ENCODE measurements at regions not wholly inside any gene's neighbourhood (a gene's known extent, or its start where the extent isn't known, plus 50 kb on each side); places are given as distances from the start of the nearest gene placed in this dataset.

DNA sequence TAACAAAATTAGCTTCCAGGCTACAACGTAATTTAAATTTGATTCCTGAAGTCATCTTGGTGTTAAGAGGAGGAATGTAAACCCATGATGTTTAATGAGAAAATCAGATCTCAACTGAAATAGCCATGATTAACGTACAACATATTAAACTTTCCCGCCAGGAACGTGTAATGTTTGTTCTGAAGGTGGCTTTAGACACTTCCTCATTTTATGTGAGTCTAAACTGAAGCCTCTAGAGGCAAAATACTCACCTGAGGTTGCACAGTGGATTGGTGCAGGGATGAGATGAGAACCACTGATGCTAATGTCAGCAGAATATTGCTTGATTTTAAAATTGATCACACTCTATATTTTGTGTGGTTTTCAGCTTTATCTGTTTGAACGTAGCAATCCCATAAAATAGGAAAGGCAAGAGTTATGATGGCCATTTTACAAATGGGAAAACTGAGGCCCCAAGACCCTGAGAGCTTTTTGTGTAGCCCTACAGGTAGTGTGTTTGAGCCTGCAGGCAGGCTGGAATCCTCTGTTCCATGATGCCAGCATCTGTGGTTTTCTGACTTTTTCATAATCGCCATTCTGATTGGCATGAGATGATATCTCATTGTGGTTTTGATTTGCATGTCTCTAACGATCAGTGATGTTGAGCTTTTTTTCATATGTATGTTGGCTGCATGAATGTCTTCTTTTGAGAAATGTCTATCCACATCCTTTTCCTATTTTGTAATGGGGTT, 243.7 kb upstream of the BMPER start:
- no peaks in the 10 kb centered on the region for H3K36me3 Mint-ChIP-seq (ENCODE audit: unreplicated experiment)
- no peaks in the 10 kb centered on the region for H3K9me3 Mint-ChIP-seq (ENCODE audit: unreplicated experiment)
- TF ChIP-seq, protein P1, sequence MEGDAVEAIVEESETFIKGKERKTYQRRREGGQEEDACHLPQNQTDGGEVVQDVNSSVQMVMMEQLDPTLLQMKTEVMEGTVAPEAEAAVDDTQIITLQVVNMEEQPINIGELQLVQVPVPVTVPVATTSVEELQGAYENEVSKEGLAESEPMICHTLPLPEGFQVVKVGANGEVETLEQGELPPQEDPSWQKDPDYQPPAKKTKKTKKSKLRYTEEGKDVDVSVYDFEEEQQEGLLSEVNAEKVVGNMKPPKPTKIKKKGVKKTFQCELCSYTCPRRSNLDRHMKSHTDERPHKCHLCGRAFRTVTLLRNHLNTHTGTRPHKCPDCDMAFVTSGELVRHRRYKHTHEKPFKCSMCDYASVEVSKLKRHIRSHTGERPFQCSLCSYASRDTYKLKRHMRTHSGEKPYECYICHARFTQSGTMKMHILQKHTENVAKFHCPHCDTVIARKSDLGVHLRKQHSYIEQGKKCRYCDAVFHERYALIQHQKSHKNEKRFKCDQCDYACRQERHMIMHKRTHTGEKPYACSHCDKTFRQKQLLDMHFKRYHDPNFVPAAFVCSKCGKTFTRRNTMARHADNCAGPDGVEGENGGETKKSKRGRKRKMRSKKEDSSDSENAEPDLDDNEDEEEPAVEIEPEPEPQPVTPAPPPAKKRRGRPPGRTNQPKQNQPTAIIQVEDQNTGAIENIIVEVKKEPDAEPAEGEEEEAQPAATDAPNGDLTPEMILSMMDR (IDR thresholded peaks at IDR 0.05; ENCODE audit: partially characterized antibody, unreplicated experiment), result no peak
- H3K4me1 Mint-ChIP-seq (ENCODE audit: low read depth, unreplicated experiment), result peaks cover 5% of the 10 kb centered on the region
- no peak overlapping the region for H3K27ac Mint-ChIP-seq (ENCODE audit: unreplicated experiment)
- no peak for DNase-seq
- no peak overlapping the region for H3K4me3 Mint-ChIP-seq (ENCODE audit: unreplicated experiment)
- H3K27me3 Mint-ChIP-seq (ENCODE audit: unreplicated experiment), result peaks cover 2% of the 10 kb centered on the region

DNA sequence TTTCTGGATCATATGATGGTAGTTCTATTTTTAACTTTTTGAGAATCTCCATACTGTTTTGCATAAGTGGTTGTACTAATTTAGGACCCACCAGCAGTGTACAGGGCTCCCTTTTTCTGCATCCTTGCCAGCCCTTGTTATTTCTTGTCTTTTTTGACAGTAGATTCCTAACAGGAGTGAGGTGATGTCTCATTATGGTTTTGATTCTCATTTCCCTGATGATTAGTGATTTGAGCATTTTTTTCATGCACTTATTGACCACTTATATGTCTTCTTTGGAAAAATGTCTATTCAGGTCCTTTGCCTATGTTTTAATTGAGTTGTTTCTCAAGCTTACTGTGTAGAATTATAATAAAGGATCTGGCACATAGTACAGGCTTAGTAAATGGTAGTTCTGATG, 238.8 kb upstream of the BMPER start:
- H3K27me3 Mint-ChIP-seq (ENCODE audit: unreplicated experiment), result peaks cover 4% of the 10 kb centered on the region
- no peaks in the 10 kb centered on the region for H3K9me3 Mint-ChIP-seq (ENCODE audit: unreplicated experiment)
- H3K27ac Mint-ChIP-seq (ENCODE audit: unreplicated experiment), result no peak overlapping the region
- DNase-seq, result no peak
- TF ChIP-seq, protein P1 (IDR thresholded peaks at IDR 0.05; ENCODE audit: partially characterized antibody, unreplicated experiment), result no peak
- no peaks in the 10 kb centered on the region for H3K36me3 Mint-ChIP-seq (ENCODE audit: unreplicated experiment)
- no peak overlapping the region for H3K4me3 Mint-ChIP-seq (ENCODE audit: unreplicated experiment)
- peaks cover 7% of the 10 kb centered on the region for H3K4me1 Mint-ChIP-seq (ENCODE audit: low read depth, unreplicated experiment)

DNA sequence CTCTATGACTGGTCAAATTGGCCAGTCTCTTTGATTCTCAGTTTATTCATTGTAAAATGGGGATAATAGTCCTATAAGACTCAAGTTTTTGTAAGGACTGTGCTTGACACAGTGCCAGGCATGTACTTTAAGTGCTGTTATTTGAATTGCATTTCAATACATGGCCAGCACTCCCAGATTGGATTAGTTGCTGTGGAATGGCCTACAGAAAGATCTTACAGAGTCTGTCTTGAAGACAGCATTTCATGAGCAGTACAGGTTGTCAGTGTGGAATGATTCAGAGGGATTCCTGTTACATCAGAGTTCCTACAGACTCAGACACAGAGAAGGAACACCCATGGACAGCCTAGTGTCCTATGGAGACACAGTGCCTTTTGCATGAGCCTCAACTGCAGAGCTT, 238.1 kb upstream of the BMPER start:
- no peaks in the 10 kb centered on the region for H3K9me3 Mint-ChIP-seq (ENCODE audit: unreplicated experiment)
- peaks cover 4% of the 10 kb centered on the region for H3K27me3 Mint-ChIP-seq (ENCODE audit: unreplicated experiment)
- TF ChIP-seq, protein P1 (IDR thresholded peaks at IDR 0.05; ENCODE audit: partially characterized antibody, unreplicated experiment), result no peak
- DNase-seq, result no peak
- no peak overlapping the region for H3K27ac Mint-ChIP-seq (ENCODE audit: unreplicated experiment)
- peaks cover 7% of the 10 kb centered on the region for H3K4me1 Mint-ChIP-seq (ENCODE audit: low read depth, unreplicated experiment)
- H3K4me3 Mint-ChIP-seq (ENCODE audit: unreplicated experiment), result no peak overlapping the region
- no peaks in the 10 kb centered on the region for H3K36me3 Mint-ChIP-seq (ENCODE audit: unreplicated experiment)

DNA sequence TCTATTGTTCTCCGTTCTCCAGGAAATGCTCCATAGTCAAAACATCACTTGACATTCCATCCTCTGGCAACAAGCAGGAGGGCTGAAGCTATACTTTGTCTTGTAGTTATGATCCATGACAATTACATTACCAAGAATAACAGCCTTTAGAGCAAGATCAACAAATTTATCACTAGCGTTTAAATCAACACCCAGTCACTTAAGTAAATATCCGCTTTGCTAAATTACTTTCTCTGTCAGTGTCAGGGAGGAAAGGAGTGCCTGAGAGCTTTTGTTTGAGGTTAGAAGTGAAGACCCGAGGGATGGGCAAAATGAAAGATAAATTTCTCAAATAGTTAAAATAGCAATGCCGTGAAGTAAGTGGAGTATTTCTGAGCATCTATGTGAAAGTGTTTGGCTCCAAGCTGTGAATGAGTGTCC, 236.1 kb upstream of the BMPER start:
- Mint-ChIP-seq H3K4me1 (ENCODE audit: low read depth, unreplicated experiment) (peaks cover 2% of the 10 kb centered on the region), H3K27ac (ENCODE audit: unreplicated experiment) (no peak overlapping the region), H3K9me3 (ENCODE audit: unreplicated experiment) (no peaks in the 10 kb centered on the region), H3K36me3 (ENCODE audit: unreplicated experiment) (no peaks in the 10 kb centered on the region), H3K4me3 (ENCODE audit: unreplicated experiment) (no peak overlapping the region), H3K27me3 (ENCODE audit: unreplicated experiment) (peaks cover 2% of the 10 kb centered on the region)
- TF ChIP-seq, protein P1 (IDR thresholded peaks at IDR 0.05; ENCODE audit: partially characterized antibody, unreplicated experiment), result no peak
- DNase-seq, result no peak

DNA sequence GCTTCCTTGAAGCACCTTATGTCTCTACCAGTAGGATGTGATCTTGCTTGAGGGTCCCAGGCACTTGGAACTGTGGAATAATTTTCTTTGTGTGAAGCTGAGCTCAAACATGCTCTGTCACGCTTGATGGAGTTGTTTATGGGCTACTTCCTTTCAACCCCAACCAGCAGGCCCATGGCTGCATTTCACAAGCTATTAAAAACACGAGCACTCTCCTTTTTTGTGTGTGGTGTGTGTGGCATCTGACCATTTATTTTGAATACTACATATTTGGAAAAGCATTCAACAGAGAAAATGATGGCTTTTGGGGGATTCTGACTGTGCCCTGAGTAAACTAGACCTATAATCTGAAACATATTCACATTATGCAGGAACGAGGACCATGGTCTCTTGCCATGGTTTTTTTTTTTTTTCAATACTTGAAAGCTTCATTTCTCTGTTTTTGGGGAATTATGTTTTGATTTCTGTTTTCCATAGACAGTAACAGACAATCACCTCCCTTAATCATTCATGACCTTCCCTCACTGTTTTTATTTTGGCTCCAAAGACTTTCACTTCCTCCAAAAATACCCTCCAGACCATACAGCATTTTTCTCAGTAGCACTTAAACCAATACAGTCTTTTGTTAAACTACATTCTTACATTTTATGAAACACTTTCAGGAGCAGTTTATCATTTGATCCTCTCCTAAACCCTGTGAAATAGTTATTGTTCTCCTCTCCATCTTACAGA, 233.6 kb upstream of the BMPER start:
- TF ChIP-seq, protein P1 (IDR thresholded peaks at IDR 0.05; ENCODE audit: partially characterized antibody, unreplicated experiment), result no peak
- peaks cover 13% of the 10 kb centered on the region for H3K4me1 Mint-ChIP-seq (ENCODE audit: low read depth, unreplicated experiment)
- H3K4me3 Mint-ChIP-seq (ENCODE audit: unreplicated experiment), result no peak overlapping the region
- no peak for DNase-seq
- H3K36me3 Mint-ChIP-seq (ENCODE audit: unreplicated experiment), result no peaks in the 10 kb centered on the region
- no peak overlapping the region for H3K27ac Mint-ChIP-seq (ENCODE audit: unreplicated experiment)
- H3K9me3 Mint-ChIP-seq (ENCODE audit: unreplicated experiment), result no peaks in the 10 kb centered on the region
- peaks cover 2% of the 10 kb centered on the region for H3K27me3 Mint-ChIP-seq (ENCODE audit: unreplicated experiment)
